ENCODE measurements at regions not wholly inside any gene's neighbourhood (a gene's known extent, or its start where the extent isn't known, plus 50 kb on each side); places are given as distances from the start of the nearest gene placed in this dataset.
"Not testable (repeated sequence)": the region's sequence is repeated elsewhere in the genome, so short reads cannot be mapped to it uniquely, and the experiment has no call there.

DNA sequence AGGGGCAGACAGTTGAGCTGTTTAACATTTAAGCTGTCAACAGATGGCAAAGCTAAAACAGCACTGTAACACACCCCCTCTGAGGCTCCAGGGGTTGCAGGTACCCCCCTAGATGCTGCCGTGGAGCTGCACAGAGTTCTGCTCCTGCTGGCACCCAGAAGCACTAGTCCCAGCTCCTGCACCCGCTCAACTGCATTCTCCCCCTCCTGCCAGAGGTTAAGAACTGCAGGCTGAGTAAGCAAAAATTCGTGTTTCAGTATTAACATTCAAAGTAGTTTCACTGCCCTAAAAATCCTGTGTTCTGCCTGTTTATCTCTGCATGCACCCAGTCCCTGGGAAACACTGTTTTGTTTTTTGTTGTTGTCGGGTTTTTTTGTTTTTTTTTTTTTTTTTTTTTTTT lies 790.8 kb upstream of the KCND2 start:
- DNase-seq: peak; percentile 7

DNA sequence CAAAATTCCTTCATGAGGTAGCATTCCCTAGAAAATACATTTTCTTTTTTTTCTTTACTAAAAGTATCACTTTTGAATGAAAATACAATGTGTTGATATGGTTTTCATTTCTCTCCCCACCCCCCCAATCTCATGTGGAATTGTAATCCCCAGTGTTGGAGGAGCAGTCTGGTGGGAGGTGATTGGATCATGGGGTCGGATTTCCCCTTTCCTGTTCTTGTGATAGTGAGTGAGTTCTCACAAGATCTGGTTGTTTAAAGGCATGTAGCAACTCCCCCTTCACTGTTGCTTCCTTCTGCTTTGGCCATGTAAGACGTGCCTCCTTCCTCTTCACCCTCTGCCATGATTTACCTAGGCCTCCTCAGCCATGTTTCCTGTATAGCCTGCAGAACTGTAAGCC lies 790.3 kb upstream of the KCND2 start:
- DNase-seq: no peak

DNA sequence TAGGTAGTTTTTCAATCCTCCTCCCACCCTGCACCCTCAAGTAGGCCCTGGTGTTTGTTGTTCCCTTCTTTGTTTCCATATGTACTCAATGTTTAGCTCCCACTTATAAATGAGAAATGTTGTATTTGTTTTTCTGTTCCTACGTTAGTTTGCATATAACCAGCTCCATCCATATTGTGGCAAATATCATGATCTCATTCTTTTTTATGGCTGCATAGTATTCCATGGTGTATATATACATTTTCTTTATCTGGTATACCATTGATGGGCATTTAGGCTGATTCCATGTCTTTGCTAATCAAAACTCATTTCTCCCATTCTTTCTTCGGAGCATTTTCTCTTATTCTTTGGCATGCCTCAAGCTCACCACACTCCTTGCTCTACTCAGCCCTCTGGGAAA lies 789.6 kb upstream of the KCND2 start:
- DNase-seq: no peak

DNA sequence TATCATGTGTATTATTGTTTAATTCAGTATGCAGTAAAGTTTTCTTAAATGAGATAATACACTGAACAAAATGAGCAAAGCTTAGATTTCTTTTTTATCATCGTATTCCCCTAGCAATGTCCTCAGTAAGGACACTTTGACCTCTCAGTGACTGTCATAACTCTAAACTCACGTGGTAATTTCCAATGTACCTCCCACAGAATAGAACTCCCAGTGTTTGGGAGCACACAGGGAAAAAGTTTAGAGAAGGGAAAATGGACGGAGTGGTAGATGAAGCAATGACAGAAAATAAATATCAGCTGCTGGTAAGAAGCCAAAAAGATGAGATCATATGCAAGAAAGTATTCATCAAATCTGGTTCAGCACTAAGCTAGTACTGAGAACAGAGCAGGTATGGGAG lies 758.6 kb upstream of the KCND2 start:
- peak; percentile 0 for DNase-seq

DNA sequence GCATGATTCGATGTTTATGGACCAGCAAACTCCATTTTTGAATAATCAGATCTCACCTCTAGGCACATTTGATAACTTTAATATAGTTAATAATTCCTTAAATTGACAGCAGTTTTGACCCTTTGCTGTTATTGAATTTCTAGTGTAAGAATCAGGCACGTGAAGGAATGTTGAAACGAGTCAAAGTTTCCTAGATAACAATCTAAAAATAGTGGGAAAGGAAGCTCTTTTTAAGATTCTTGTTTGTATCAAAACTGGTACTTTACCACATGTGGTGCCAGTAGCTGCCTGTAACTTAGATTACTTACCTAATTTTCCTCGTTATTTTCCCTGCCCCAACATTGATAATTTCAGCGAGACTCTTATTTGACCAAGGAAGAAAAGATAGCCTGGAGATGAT lies 757.8 kb upstream of the KCND2 start:
- DNase-seq: no peak

DNA sequence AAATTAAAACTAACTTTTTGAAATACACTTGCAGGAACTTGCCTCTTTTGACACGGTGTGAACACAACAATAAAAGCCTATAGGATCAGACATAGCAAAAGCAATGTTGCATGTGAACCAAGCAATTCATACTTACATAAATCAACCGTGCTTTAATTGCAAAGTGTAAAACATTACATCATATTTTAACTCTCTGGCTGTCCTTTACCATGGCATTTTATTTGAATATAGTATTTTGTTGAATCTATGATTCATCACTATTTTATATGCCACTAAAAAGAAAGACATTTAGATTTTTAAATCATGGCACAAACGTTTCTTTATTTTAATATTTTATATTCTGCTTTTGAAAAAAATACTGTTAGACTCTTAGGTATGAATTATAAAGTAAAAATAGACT lies 757.0 kb upstream of the KCND2 start:
- no peak for DNase-seq

DNA sequence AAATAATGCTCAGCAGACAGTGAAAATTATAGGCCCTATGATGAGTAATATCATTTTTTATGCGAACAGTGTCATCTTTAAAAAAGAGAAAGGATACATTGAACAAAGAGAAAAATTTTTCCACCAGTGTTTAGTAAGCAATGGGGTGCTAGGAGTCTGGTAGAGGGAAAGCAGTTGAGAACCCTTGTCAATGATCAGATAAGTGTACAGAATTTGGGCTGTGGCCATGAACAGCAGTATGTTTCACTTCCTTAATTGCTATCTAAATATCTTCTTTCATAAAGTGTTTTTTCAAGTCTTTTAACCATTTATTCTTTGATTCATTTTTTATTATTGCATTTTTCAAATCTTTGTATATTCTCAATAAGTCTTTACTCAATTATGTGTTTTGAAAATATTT lies 750.7 kb upstream of the KCND2 start:
- DNase-seq: no peak

DNA sequence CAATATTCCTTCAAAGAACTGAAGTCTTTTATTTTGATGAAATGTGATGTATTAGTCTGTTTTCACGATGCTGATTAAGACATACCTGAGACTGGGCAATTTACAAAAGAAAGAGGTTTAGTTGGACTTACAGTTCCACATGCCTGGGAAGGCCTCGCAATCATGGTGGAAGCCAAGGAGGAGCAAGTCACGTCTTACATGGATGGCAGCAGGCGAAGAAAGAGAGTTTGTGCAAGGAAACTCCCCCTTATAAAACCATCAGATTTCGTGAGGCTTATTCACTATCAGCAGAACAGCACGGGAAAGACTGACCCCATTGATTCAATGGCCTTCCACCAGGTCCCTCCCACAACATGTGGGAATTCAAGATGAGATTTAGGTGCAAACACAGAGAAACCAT lies 750.3 kb upstream of the KCND2 start:
- no peak for DNase-seq

DNA sequence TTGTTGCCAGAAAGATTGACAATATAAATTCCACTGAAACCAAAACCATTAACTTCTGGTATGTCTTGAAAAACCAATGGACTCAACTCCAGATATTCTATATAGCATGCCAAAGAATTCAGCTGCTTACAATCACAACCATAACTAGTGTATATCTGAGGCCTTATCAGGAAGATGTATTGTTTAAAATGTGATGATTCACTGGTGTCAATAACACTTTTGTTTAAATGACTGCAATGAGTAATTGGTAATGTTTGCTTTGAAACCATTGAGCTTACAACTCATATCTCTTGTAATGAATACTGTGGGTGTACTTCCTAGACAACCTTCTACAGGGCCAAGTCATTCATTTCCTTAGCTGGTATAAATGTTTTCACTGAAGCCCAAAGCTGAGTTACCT lies 727.9 kb upstream of the KCND2 start:
- peak; percentile 13 for DNase-seq

DNA sequence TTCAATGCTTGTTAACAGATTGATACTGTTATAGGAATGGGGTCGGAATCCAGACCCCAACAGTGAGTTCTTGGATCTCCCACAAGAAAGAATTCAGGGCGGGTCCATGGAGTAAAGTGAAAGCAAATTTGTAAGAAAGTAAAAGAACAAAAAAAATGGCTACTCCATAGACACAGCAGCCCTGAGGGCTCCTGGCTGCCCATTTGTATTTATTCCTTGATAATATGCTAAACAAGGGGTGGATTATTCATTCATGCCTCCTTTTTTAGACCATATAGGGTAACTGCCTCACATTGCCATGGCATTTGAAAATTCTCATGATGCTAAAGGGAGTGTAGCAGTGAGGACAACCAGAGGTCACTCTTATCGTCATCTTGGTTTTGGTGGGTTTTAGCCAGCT lies 717.2 kb upstream of the KCND2 start:
- DNase-seq: no peak

DNA sequence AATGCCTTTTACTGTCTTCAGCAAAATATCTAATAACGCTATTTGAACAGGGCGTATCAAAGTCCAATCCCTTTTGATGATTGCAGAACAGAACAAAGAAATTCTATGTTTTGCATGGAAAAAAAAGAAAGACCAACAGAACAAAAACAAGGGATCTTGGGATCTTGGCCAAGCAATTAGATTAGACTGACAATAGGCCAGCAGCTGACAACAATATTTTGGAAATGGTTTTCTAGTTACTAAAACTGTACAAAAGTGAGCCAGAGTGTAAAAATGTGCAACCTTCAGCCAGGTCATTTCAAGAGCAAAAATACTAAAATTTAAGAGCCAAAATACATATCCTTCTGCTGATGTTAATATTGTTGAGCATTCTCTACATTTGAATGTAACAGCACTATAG lies 716.5 kb upstream of the KCND2 start:
- DNase-seq: no peak

DNA sequence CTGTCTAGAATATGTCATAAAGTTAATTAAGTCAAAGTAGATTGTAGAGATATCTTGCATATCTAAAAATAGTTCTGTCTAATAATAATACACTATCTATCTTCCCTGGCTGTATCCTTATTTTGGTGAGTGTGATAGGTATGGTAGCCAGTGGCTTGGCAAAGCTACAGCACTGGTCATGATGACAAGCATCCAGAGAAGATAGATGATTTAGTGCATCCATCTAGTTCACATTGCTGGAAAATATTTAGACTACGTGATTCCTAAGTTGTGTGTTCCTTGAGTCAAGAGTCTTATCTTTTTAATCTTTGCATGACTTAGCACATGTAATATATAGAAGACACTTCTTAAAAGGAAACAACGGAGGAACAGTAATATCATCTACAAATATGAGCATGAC lies 711.2 kb upstream of the KCND2 start:
- DNase-seq: no peak

DNA sequence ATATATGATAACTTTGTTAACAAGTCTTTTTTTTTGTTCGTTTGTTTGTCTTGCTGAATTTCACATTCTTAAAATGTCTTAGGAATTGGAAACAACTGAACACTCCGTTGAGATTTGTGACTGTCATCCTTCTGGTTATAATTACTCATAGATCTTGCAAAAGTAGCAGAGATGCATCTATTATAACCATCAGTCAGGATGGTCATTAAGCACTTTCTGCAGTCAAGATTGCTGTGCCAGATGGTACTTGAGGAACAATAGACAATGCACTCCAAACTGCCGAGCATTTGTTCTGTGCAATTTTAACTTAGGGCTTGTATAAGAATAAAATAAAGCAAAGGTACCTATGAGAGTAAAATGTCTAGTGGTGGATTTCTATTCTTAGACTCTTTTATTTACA lies 710.1 kb upstream of the KCND2 start:
- no peak for DNase-seq

DNA sequence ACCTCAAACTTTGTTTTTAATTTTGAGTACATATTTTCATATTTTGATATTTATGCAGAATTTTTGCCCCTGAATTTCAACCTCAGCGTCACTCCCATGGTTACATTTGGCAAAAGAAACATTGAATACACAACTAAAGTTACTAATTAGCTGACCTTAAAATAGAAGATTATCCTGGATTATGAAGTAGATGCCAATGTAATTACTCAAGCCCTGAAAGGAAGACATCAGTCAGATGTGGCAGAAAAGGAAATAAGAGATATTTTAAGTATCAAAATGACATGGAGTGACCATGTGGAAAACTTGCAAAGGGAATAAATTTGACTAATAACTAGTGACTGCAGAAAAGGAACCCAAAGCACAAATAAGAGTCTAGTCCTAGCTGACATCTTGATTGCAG lies 701.3 kb upstream of the KCND2 start:
- DNase-seq: no peak

DNA sequence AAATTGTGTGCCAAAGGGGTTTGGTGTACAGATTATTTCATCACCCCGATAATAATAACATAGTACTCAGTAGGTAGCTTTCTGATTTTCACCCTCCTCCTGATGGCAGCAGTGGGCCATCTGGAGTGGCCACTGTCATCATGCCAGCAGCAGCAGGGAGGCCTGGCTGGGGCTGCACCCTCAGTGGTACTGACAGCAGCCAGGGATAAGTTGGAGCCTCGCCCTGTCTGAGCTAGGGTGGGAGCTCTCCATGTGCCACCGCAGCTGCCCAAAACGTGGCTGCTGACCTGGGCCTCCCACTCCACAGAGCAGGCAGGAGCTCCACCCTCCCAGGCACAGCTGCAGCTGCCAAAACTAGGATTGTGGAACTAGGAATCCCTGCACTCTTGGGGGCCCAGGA lies 700.8 kb upstream of the KCND2 start:
- DNase-seq: no peak

DNA sequence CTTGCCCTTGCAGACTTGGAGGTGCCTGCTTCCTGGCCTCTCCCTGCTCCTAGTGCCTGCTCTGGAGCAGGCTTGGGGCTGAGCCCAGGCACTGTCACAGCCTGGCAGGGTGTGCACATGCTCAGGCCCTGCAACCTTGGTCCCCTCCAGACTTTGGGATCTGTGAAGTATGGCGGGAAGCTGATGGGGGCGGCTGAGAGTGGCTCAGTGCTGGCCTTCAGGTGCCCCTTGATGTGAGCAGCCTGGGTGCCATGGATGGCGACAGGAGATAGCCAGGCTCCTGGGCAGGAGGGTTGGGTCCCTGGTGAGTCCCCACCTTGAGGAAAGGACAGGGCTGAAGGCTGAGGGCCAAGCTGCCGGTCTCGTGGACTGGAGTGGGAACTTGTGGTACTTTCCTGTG lies 700.4 kb upstream of the KCND2 start:
- no peak for DNase-seq

DNA sequence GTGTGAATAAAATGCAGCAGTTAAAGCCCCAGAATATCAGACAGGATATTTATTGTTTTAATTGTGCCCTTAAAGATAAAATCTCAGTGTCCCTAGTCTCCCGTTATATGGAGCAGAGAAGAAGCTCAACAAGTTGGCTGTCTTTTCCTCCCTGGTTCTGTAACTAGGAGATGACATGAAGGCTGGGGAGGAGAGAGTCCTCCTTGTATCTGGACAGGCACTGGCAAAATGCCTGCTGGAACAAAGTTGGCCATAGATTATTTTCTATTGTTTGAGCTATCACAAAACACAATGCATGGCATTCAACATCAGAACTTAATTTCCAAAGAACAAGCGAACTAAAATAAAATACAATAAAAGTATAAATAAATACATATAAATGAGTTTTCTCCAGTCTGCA lies 694.9 kb upstream of the KCND2 start:
- no peak for DNase-seq

DNA sequence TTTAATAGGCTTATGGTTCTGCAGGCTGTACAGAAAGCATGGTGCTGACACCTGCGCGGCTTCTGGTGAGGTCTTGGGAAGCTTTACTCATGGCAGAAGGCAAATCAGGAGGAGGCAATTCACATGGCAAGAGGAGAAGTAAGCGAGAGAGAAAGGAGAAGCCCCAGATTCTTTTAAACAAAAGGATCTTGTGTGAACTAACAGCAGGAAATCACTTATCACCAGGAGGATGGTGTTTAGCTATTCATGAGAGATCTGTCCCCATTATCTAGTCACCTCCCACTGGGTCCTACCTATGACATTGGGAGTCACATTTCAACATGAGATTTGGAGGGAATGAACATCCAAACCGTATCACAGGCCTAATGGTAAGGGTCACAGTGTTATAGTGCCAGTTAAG lies 678.0 kb upstream of the KCND2 start:
- no peak for DNase-seq

DNA sequence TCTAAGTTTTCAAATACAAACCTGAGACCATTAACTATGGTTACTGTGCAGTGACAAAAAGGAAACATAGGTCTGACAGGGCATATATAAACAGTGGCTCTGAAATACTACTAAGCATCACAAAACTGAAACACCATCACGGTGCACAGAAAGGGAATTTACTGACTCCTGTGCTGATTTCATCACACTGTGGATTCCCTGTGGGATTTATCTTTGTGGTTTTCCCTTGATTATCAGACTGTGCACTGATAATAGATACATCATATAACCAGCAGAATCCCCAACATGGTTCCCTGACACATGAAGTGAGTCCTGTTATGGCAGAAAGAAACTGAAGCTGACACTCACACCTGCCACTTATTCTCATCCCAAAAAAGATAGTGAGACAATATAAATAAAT lies 676.3 kb upstream of the KCND2 start:
- DNase-seq: no peak

DNA sequence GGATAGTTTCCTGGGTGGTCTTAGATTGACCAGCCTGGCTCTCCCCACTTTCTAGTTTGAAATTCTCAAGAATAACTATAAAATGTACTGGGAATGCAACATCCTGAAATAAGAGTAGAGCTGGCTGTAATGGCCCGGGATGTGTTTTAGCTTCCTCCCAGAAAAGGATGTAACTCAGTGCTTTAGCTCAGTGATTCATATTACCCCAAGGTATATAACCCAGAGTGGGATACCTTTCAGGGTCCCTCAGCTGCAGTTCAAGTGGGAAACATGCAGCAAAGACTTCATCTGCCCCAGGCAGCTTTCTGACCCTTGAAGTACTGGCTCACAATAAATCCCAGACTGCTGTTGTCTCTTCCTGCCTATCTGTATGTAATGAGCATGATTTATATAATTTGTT lies 666.7 kb upstream of the KCND2 start:
- DNase-seq: no peak

DNA sequence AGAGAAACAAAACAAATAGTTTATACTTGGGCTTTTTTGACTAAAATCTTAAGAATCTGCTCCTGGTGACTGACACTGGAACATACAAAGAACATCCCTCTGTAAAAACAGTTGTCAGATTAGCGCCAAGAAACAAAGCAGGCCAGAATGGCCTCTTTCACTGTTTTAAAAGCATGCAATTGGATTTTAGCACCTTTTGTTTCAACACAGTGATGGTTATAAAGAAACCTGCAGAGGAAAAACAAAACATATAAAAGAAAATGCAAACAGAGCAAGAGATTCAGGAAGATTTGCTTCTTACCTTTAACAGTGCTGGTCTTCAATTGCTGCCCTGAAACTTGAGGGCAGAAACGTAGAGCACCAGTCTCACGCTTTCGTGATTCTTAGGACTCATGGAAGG lies 652.2 kb upstream of the KCND2 start:
- DNase-seq: no peak

DNA sequence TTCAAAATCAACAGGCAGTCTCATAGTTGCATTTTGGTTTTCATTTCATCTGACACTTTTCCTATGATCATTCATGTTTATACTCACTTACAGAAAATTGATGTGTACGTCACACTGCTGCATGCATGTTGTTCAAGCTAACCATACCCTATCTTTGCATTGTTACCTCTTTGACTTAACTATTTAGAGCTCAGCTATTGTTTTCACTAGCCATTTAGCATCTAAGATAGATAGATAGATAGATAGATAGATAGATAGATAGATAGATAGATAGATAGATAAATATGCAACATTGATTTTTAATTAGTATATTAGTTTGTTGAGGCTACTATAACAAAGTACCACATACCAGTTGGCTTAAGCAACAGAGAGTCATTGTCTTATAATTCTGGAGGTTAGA lies 649.5 kb upstream of the KCND2 start:
- DNase-seq: no peak

DNA sequence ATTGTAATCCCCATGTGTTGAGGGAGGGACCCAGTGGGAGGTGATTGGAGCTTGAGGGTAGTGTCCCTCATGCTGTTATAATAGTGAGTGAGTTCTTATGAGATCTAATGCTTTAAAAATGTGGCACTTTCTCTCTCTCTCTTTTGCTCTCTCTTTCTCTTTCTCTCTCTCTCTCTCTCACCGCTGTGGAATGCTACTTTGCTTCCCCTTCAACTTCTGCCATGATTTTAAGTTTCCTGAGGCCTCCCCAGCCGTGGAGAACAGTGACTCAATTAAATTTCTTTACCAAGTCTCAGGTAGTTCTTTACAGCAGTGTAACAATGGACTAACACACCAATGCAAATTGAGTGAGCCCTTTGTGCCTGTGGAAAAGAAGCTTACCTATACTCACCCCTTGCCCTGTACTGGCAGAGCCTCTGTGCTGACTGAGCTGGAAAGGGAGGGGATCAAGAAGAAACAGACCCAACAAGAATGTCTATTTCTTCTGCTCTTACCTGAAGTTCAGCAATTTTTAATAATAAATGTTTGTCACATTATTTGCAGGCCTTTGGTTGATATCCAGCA lies 642.5 kb upstream of the KCND2 start:
- no peak for DNase-seq

DNA sequence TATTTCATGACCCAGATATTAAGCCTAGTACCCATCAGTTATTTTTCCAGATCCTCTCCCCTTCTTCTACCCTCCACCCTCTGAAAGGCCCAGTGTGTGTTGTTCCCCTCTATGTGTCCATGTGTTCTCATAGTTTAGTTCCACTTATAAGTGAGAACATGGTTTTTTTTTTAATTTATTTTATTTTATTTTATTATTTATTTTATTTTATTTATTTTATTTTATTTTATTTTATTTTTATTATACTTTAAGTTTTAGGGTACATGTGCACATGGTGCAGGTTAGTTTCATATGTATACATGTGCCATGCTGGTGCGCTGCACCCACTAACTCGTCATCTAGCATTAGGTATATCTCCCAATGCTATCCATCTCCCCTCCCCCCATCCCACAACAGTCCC lies 639.2 kb upstream of the KCND2 start:
- not testable (repeated sequence) for DNase-seq

DNA sequence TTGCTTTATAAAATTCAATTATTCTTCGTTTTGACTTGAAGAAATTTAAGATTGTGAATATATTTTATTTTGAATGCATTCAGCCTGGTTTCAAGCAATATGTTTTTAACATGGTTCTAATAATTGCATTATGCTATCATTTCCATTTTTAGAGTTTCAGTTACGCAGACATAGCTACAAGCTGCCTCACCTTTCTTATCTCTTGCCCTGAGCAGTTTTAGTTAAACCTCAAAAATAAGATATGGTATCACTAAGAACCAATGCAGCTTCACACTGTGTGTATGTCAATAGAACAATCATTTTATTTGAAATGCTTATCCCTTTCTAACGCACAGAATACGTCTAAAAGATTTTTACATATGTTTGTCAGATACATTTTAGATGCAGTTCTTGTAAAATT lies 632.6 kb upstream of the KCND2 start:
- no peak for DNase-seq

DNA sequence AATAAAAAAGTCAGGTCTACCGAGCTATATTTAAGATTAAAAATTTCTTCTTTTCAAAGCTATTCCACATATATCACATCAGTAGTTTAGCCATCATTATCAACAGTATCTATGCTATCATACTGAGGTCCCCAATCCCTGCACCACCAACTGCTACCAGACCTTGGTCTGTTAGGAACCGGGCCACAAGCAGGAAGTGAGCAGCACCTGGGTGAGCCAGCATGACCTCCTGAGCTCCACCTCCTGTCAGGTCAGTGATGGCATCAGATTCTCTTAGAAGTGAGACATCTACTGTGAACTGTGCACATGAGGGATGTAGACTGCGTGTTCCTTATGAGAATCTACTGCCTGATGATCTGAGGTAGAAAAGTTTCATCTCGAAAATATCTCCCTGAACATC lies 632.1 kb upstream of the KCND2 start:
- DNase-seq: no peak
